HFF-Myc (cell line): ENCODE measurements at regions not wholly inside any gene's neighbourhood (a gene's known extent, or its start where the extent isn't known, plus 50 kb on each side); places are given as distances from the start of the nearest gene placed in this dataset.

Source experiments
- DNase-seq: peaks from one replicate; pipeline ENCODE4 v3.0.0-alpha.2; 2011; ENCODE audit warnings: low read depth; ENCODE audit errors: extremely low read depth
- H3K4me3 ChIP-seq: replicated peaks from 2 replicates; pipeline ENCODE4 v1.5.1; 2011; ENCODE audit warnings: low read depth, mild to moderate bottlenecking, control low read depth, low read length
- CTCF ChIP-seq: IDR thresholded peaks from 2 replicates; pipeline ENCODE4 v1.5.1; 2012; ENCODE audit warnings: mild to moderate bottlenecking, low read depth, low read length, control low read depth; ENCODE audit errors: missing control alignments

- no peak for DNase-seq
- TF ChIP-seq CTCF = no peak
- no peak overlapping the region for H3K4me3 ChIP-seq
These were observed 283.7 kb upstream of the BOD1L1 start for GRCh38 chr4:13911256-13911655.

GRCh38 chr4:13912436-13912925, 285.0 kb upstream of the BOD1L1 start:
- DNase-seq = no peak
- TF ChIP-seq CTCF = no peak
- no peak overlapping the region for H3K4me3 ChIP-seq

- no peak for DNase-seq
- no peak overlapping the region for H3K4me3 ChIP-seq
- TF ChIP-seq CTCF = no peak
These were observed 285.4 kb upstream of the BOD1L1 start for GRCh38 chr4:13912966-13913365.

DNA sequence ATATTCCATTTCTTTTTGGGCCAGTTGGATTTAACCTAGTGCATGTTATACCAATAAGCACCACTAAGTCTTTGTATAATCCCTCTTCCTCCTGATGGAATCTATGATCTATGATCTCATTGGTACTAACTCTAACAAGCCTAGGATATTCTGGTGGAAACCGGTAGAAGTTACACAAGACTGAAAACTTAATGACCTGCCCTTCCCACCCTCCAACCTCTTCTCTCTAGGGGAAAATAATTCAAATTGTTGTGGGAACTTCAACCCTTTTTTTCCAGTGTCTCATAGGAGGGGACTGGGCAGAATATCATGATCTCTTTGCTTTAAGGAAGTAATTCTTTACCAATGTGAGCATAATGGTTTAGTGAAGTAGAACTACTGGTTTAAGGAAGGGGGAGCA, 289.5 kb upstream of the BOD1L1 start:
- no peak for DNase-seq
- no peak for TF ChIP-seq CTCF
- H3K4me3 ChIP-seq = no peak overlapping the region

- DNase-seq = peak; percentile 98
- TF ChIP-seq CTCF = no peak
- no peak overlapping the region for H3K4me3 ChIP-seq
These were observed 290.6 kb upstream of the BOD1L1 start for GRCh38 chr4:13918110-13918509.

DNA sequence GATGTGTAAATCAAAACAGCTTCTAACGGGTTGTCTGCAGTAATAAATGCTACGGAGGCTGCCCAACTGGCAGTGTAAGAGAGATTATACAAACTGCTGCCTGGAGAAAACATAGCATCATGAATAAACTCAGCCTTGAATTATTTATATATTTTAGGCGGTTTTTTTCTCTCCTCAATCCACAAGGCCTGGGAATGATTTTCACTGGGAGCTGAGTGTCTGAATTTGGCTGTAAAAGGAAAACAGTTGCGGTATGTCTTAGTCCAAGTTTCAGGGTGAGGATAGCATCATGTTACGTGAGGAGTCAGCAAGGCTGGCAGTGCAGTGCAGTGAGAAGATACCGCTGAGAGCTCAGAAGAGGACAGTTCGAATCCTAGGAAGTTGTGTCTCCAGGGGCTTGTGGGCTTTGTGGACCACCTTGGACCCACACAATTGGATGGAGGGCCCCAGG, 291.5 kb upstream of the BOD1L1 start:
- DNase-seq = peak; percentile 91
- no peak overlapping the region for H3K4me3 ChIP-seq
- TF ChIP-seq CTCF = no peak
